GM21526 (cell line): ENCODE measurements at regions not wholly inside any gene's neighbourhood (a gene's known extent, or its start where the extent isn't known, plus 50 kb on each side); places are given as distances from the start of the nearest gene placed in this dataset.

Experiments used
- ATAC-seq: cut with Tn5 transposase; IDR thresholded peaks from one replicate; pipeline ENCODE4 v1.9.1; 2021; ENCODE audit warnings: moderate library complexity; ENCODE audit not compliant: unreplicated experiment, low FRiP score

DNA sequence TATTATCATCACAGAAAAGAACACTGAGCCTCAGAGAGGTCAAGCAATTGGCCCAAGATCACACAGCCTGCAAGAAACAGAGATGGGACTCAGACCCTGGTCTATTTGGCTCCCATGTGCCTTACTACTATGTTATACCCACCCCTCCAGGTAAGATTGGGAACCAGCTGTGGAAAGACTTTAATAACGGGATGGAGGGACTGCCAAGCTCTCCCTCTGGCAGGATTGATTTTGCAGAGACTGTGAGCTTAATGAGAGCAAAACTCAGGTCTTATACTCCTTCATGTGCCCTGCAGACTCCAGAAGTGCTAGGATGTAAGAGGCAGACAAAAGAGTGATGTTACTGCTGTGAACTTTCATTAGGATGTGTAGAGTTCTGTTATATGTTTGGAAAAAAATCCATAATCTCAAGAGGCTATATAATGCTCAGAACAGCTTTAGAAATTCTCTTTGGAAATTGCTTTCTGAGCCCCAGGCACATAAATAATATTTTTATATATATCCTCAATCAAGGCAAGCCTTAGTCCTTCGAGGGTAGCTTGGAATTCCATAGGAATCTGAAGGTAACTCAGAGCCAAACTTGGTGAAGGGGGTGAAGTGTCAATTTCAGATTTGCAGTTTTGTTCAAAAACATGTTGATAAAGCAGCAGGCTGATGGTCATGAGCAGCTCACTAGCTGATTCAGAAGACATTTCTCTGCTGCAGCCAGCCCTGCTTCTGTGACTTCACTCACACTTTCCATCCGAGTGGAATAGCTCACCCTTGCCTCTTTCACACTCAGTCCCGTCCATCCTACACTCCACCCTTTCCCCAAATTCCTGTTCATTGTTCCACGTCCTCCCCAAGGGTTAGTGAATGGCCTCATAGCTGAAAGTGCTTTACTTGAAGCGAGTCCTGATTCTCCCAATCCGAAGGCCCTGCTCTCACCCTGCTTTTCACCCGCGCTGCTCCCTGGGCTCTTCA is 188.8 kb downstream of the SNX19 start:
- no peak for ATAC-seq

GRCh38 chr11:130728185-130729180 is 187.8 kb downstream of the SNX19 start:
- no peak for ATAC-seq

DNA sequence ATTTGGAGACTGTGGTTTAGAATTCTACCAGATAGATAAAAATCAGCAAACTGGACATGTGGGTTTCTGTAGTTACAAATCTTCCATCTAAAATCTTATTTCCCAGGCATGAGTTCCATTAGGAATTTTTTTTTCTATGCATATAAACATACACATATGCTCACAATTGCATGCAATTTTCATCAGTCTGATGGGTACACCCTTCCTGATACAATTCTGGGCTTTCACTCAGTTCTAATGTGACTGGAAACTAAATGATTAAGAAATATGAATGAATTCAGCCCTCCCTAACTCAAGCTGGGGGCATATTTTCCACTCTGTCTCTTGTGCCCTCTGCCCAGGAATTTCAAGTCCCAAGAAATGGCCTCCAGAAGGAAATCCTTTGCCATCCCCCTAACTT is 187.1 kb downstream of the SNX19 start:
- ATAC-seq: no peak

GRCh38 chr11:130729678-130730300 is 186.5 kb downstream of the SNX19 start:
- ATAC-seq: no peak

- ATAC-seq: no peak
These were observed 184.9 kb downstream of the SNX19 start for GRCh38 chr11:130731401-130731800.

- no peak for ATAC-seq
These were observed 183.8 kb downstream of the SNX19 start for GRCh38 chr11:130732476-130732875.

DNA sequence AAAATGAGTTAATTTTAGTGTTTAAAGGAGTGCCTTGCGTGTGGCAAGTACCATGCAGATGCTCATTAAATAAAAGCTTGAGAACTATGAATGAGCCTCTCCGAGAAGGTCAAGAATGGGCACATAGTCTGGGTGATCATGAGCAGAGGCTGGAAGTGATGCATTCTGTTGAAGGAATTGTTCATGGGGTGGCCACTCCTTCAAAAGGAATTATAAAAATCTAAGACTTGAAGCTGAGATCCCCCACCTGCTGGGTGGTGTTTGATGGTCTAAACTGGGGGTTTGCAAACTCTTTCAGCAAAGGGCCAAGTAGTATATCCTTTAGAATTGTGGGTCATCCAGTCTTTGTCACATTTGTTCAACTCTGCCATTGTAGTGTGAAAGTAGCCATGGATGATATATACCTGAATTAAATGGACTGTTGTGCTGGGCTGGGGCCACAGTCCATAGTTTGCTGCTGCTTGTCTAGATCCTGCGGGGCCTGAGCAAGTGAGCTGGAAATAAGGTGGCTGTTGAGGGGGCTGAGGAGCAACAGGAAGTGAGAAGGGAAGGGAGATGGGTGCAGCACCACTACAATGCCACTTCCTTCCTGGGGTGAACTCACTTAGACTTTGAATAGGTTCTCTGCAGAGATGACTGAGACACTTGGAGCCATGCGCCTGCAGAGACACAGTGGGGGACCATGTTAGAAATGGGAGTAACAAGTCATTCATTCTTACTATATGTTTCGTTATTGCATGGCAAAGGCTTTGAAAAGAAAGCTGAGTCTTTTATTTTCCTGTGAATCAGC is 179.0 kb downstream of the SNX19 start:
- no peak for ATAC-seq

- ATAC-seq: no peak
These were observed 178.3 kb downstream of the SNX19 start for GRCh38 chr11:130737866-130738431.

DNA sequence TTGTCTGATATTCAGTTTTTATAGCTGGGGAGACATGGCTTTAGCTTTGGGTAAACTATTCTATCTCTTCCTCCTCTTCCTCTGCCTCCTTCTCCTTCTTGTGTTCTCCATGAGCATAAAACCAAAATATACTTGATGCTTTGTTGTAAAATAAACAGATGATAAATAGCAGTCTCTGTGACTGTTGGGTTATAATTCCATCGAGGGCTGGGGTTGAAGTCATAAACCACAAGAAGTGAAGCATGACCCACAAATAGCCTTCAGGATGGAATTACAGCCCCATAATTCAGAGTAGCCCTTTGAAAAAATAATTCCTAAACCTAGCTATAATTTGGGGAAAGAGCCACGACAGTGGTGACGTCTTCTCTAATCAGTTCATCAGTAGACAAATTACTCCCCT is 177.7 kb downstream of the SNX19 start:
- ATAC-seq: no peak

DNA sequence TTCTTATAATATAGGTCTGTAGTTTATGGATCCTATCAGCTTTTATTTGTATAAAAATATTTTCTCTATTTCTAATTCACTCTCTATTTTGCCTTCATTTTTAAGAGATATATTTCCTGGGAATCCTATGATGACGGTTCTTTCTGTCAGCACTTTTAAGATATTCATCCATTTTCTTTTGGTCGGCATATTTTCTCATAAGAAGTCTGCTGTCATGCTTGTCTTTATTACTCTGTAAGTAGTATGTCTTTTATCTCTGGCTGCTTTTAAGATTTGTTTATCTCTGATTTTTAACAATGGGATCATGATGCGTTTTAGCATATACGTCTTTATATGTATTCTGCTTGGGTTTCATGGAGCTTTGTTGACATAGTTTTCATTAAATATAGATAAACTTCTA is 175.5 kb downstream of the SNX19 start:
- no peak for ATAC-seq

GRCh38 chr11:130744794-130745193 is 171.5 kb downstream of the SNX19 start:
- ATAC-seq: no peak

DNA sequence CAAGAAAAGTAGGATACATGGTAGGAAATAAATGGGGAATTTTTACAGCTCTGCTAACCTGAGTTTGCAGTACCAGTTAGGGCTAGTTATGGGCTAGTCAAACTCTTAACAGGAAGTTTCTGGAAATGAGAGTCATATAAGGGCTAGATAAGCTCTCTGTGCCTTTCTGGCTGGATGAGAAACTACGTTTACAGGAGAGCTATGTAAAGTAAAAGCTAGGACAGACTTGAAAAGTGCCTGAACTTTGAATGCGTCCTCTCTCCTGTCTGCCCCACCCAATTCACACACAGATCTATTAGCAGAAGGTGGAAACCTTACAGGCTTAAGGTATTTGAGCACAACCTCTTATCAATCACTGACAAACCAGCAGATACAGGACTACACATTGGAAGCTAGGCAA is 167.1 kb downstream of the SNX19 start:
- no peak for ATAC-seq

GRCh38 chr11:130760515-130761125 is 155.7 kb downstream of the SNX19 start:
- ATAC-seq: no peak

DNA sequence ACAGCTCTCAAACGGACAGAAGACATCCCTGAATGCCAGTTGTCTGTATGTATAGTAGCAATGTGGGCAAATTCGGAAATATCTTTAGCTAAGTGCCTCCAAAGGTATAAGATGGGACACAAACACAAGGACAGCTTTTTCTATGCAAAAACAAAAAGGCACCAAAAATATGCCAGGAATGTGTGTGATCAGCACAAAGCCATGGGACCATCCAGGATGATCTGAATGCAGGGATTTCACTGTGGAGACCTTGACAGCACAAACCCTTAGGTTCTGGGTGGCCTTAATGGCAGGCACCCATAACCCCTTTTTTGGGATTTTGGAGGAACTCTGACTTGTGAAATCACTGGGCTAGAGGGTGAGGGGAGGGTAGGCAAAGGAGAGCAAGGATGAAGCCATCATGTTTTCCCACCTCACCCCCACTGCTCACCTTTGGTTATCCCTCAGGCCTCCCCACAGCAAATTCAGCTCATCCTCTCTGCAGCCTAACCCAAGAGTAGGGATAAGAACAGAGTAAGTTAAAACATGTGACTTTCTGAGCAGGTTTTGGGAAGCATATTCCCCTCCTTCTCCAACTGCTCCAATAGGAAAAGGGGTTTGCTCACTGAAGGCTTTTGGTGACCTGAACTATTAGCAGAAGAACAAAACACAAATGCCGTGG is 154.6 kb downstream of the SNX19 start:
- ATAC-seq: no peak

GRCh38 chr11:130762638-130763037 is 153.6 kb downstream of the SNX19 start:
- ATAC-seq: no peak

- no peak for ATAC-seq
These were observed 152.9 kb downstream of the SNX19 start for GRCh38 chr11:130763087-130763980.

- no peak for ATAC-seq
These were observed 150.9 kb downstream of the SNX19 start for GRCh38 chr11:130765406-130765805.
